ENCODE measurements at regions not wholly inside any gene's neighbourhood (a gene's known extent, or its start where the extent isn't known, plus 50 kb on each side); places are given as distances from the start of the nearest gene placed in this dataset.

GRCh38 chr17:5962371-5962770, 107.8 kb upstream of the WSCD1 start:
- TF ChIP-seq, protein P1, sequence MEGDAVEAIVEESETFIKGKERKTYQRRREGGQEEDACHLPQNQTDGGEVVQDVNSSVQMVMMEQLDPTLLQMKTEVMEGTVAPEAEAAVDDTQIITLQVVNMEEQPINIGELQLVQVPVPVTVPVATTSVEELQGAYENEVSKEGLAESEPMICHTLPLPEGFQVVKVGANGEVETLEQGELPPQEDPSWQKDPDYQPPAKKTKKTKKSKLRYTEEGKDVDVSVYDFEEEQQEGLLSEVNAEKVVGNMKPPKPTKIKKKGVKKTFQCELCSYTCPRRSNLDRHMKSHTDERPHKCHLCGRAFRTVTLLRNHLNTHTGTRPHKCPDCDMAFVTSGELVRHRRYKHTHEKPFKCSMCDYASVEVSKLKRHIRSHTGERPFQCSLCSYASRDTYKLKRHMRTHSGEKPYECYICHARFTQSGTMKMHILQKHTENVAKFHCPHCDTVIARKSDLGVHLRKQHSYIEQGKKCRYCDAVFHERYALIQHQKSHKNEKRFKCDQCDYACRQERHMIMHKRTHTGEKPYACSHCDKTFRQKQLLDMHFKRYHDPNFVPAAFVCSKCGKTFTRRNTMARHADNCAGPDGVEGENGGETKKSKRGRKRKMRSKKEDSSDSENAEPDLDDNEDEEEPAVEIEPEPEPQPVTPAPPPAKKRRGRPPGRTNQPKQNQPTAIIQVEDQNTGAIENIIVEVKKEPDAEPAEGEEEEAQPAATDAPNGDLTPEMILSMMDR (IDR thresholded peaks at IDR 0.05) = no peak
- no peak for TF ChIP-seq POLR2A (IDR thresholded peaks at IDR 0.05)

Data from prostate gland (tissue), 2 donors.